ENCODE measurements at regions not wholly inside any gene's neighbourhood (a gene's known extent, or its start where the extent isn't known, plus 50 kb on each side); places are given as distances from the start of the nearest gene placed in this dataset.
"Not testable (repeated sequence)": the region's sequence is repeated elsewhere in the genome, so short reads cannot be mapped to it uniquely, and the experiment has no call there.

- Histone ChIP-seq H3K4me3 (ENCODE audit: low read length) (no peak overlapping the region), H3K36me3 (ENCODE audit: control insufficient read depth, low read length) (no peaks in the 10 kb centered on the region), H3K27me3 (ENCODE audit: control insufficient read depth, low read length) (no peaks in the 10 kb centered on the region), H4K20me1 (ENCODE audit: control insufficient read depth, insufficient read depth, low read depth, low read length) (peaks cover 7% of the 10 kb centered on the region; the same call in 1 of the 2 replicates), H3K4me2 (ENCODE audit: low read length) (no peak overlapping the region), H3K27ac (ENCODE audit: low read depth, low read length) (no peak overlapping the region), H3F3A (ENCODE audit: control insufficient read depth, insufficient read depth) (no peaks in the 10 kb centered on the region), H3K9me2 (replicated peaks; ENCODE audit: control insufficient read depth, low read length) (no peaks in the 10 kb centered on the region), H3K79me2 (ENCODE audit: control insufficient read depth, low read length) (peaks cover 37% of the 10 kb centered on the region), H3K9me3 (ENCODE audit: control insufficient read depth, insufficient read depth, low read length) (no peaks in the 10 kb centered on the region), H3K4me1 (ENCODE audit: control insufficient read depth, low read length) (no peaks in the 10 kb centered on the region)
- no peak for TF ChIP-seq CTCF (IDR thresholded peaks at IDR 0.05; ENCODE audit: low read depth, low read length, poor library complexity, severe bottlenecking)
- no peak for TF ChIP-seq EZH2phosphoT487 (IDR thresholded peaks at IDR 0.05; ENCODE audit: borderline replicate concordance, low read length)
Observed at GRCh38 chr18:46239549-46239948, 135.4 kb downstream of the HAUS1 start.

GRCh38 chr18:46239998-46240397 is 135.8 kb downstream of the HAUS1 start:
- no peak overlapping the region for H3K4me2 ChIP-seq (ENCODE audit: low read length)
- no peak overlapping the region for H3K4me3 ChIP-seq (ENCODE audit: low read length)
- H3K27me3 ChIP-seq (ENCODE audit: control insufficient read depth, low read length): no peaks in the 10 kb centered on the region
- no peak for TF ChIP-seq EZH2phosphoT487 (IDR thresholded peaks at IDR 0.05; ENCODE audit: borderline replicate concordance, low read length)
- TF ChIP-seq CTCF (IDR thresholded peaks at IDR 0.05; ENCODE audit: low read depth, low read length, poor library complexity, severe bottlenecking): no peak
- H3K9me3 ChIP-seq (ENCODE audit: control insufficient read depth, insufficient read depth, low read length): no peaks in the 10 kb centered on the region
- H3K79me2 ChIP-seq (ENCODE audit: control insufficient read depth, low read length): peaks cover 33% of the 10 kb centered on the region
- no peaks in the 10 kb centered on the region for H3F3A ChIP-seq (ENCODE audit: control insufficient read depth, insufficient read depth)
- no peaks in the 10 kb centered on the region for H3K4me1 ChIP-seq (ENCODE audit: control insufficient read depth, low read length)
- no peaks in the 10 kb centered on the region for H3K9me2 ChIP-seq (replicated peaks; ENCODE audit: control insufficient read depth, low read length)
- H3K27ac ChIP-seq (ENCODE audit: low read depth, low read length): no peak overlapping the region
- H3K36me3 ChIP-seq (ENCODE audit: control insufficient read depth, low read length): no peaks in the 10 kb centered on the region
- peaks cover 7% of the 10 kb centered on the region; the same call in 1 of the 2 replicates for H4K20me1 ChIP-seq (ENCODE audit: control insufficient read depth, insufficient read depth, low read depth, low read length)

- H3K36me3 ChIP-seq (ENCODE audit: control insufficient read depth, low read length); H3K4me1 ChIP-seq (ENCODE audit: control insufficient read depth, low read length); H3K27ac ChIP-seq (ENCODE audit: low read depth, low read length); H3K27me3 ChIP-seq (ENCODE audit: control insufficient read depth, low read length); H3F3A ChIP-seq (ENCODE audit: control insufficient read depth, insufficient read depth); H3K4me2 ChIP-seq (ENCODE audit: low read length); H3K4me3 ChIP-seq (ENCODE audit: low read length); H3K9me3 ChIP-seq (ENCODE audit: control insufficient read depth, insufficient read depth, low read length); H3K9me2 ChIP-seq (replicated peaks; ENCODE audit: control insufficient read depth, low read length); H4K20me1 ChIP-seq (ENCODE audit: control insufficient read depth, insufficient read depth, low read depth, low read length): not testable (repeated sequence)
- peaks cover 34% of the 10 kb centered on the region for H3K79me2 ChIP-seq (ENCODE audit: control insufficient read depth, low read length)
Observed at GRCh38 chr18:46241393-46241792, 137.2 kb downstream of the HAUS1 start.

GRCh38 chr18:46242183-46242582 is 138.0 kb downstream of the HAUS1 start:
- no peaks in the 10 kb centered on the region for H3K9me3 ChIP-seq (ENCODE audit: control insufficient read depth, insufficient read depth, low read length)
- no peaks in the 10 kb centered on the region for H3K27me3 ChIP-seq (ENCODE audit: control insufficient read depth, low read length)
- no peaks in the 10 kb centered on the region for H3F3A ChIP-seq (ENCODE audit: control insufficient read depth, insufficient read depth)
- H3K4me1 ChIP-seq (ENCODE audit: control insufficient read depth, low read length): no peaks in the 10 kb centered on the region
- H3K27ac ChIP-seq (ENCODE audit: low read depth, low read length): no peak overlapping the region
- peaks cover 37% of the 10 kb centered on the region for H3K79me2 ChIP-seq (ENCODE audit: control insufficient read depth, low read length)
- H3K9me2 ChIP-seq (replicated peaks; ENCODE audit: control insufficient read depth, low read length): no peaks in the 10 kb centered on the region
- 0 out of 2 replicates have a peak, but pooled peaks cover 3% of the 10 kb centered on the region for H3K36me3 ChIP-seq (ENCODE audit: control insufficient read depth, low read length)
- H3K4me3 ChIP-seq (ENCODE audit: low read length): no peak overlapping the region
- TF ChIP-seq CTCF (IDR thresholded peaks at IDR 0.05; ENCODE audit: low read depth, low read length, poor library complexity, severe bottlenecking) (no peak), EZH2phosphoT487 (IDR thresholded peaks at IDR 0.05; ENCODE audit: borderline replicate concordance, low read length) (no peak)
- no peak overlapping the region for H3K4me2 ChIP-seq (ENCODE audit: low read length)
- 0 out of 2 replicates have a peak, but pooled peaks cover 4% of the 10 kb centered on the region for H4K20me1 ChIP-seq (ENCODE audit: control insufficient read depth, insufficient read depth, low read depth, low read length)

Data from DOHH2 (cell line).